Panc1 (cell line): ENCODE measurements at regions not wholly inside any gene's neighbourhood (a gene's known extent, or its start where the extent isn't known, plus 50 kb on each side); places are given as distances from the start of the nearest gene placed in this dataset.

Experiments used
- ATAC-seq: fragments of 200-7000 bp; cut with Tn5 transposase; 2 replicates; pipeline ENCODE4 v1.9.1; 2020; ENCODE audit warnings: mild to moderate bottlenecking, moderate library complexity
- BruUV-seq: library from RNA; stranded (reverse); fragments of 400-500 nt; replicated peaks from 2 replicates; lab custom pipeline; 2021; lab: Mats Ljungman, UMichigan
- CTCF ChIA-PET: fragments of 300-600 bp; sonication (Branson Sonifier 250); formaldehyde crosslinking; loops from one replicate; lab custom pipeline; 2022; ENCODE audit warnings: antibody characterized with exemption; lab: Charles Lee
- POLR2A ChIA-PET: fragments of 300-600 bp; sonication (Branson Sonifier 250); formaldehyde crosslinking; loops from one replicate; lab custom pipeline; 2022; ENCODE audit warnings: antibody characterized with exemption; lab: Charles Lee
- DNase-seq: peaks from one replicate; pipeline ENCODE4 v3.0.0-alpha.2; 2010; ENCODE audit warnings: low read depth, low spot score
- H3K27ac ChIP-seq: 2 replicates; pipeline ENCODE4 v1.5.1; 2011; ENCODE audit warnings: mild to moderate bottlenecking, low read length, inconsistent platforms
- H3K27me3 ChIP-seq: fragments of 200-500 bp; sonication (Bioruptor generic); 2 replicates; pipeline ENCODE4 v1.6.0; 2014; ENCODE audit warnings: low read length, inconsistent platforms; ENCODE audit not compliant: control insufficient read depth, insufficient read depth
- H3K36me3 ChIP-seq: fragments of 200-500 bp; sonication (Bioruptor generic); 2 replicates; pipeline ENCODE4 v1.5.1; 2014; ENCODE audit warnings: inconsistent platforms, mild to moderate bottlenecking, low read length, moderate library complexity; ENCODE audit not compliant: control insufficient read depth, insufficient read depth
- H3K4me1 ChIP-seq: 2 replicates; pipeline ENCODE4 v1.5.1; 2011; ENCODE audit warnings: inconsistent platforms, mild to moderate bottlenecking, low read length, moderate library complexity; ENCODE audit not compliant: control insufficient read depth, insufficient read depth
- H3K4me3 ChIP-seq, 2 experiments: 2 replicates each; pipeline ENCODE4 v1.5.1; 2011 to 2012; ENCODE audit warnings: low read depth in 2 of 2, low read length in 2 of 2, mild to moderate bottlenecking in 2 of 2, inconsistent platforms in 1 of 2, moderate library complexity in 1 of 2
- H3K9me3 ChIP-seq: fragments of 200-500 bp; sonication (Bioruptor generic); 2 replicates; pipeline ENCODE4 v1.5.1; 2014; ENCODE audit warnings: low read depth, mild to moderate bottlenecking, inconsistent platforms, low read length, moderate library complexity; ENCODE audit not compliant: control insufficient read depth, insufficient read depth
- POLR2AphosphoS5 ChIP-seq: IDR thresholded peaks from 2 replicates; pipeline ENCODE4 v1.6.1; 2012; ENCODE audit warnings: mild to moderate bottlenecking, low read depth, low read length, moderate library complexity
- SIN3A ChIP-seq: IDR thresholded peaks from 2 replicates; pipeline ENCODE4 v1.6.1; 2012; ENCODE audit warnings: low read depth, mild to moderate bottlenecking, low read length, moderate library complexity, borderline replicate concordance; ENCODE audit not compliant: insufficient read depth
- TCF7L2 ChIP-seq: IDR thresholded peaks from 2 replicates; pipeline ENCODE4 v1.6.1; 2011; ENCODE audit warnings: mild to moderate bottlenecking, low read depth, low read length, inconsistent platforms
- in situ Hi-C: cut with HindIII; loops from 2 replicates; pipeline ENCODE4 v1.10.0; 2016; ENCODE audit warnings: low sequenced_read_pairs, low pct_unique_long_range_greater_than_20kb
- intact Hi-C: fragments of 100-400 bp; cut with micrococcal nuclease; formaldehyde crosslinking; loops from one replicate; pipeline ENCODE4 v1.10.0; 2022; ENCODE audit not compliant: unreplicated experiment
- TF ChIP-seq, protein P1 (sequence below), 2 experiments: IDR thresholded peaks; 2 replicates each; pipeline ENCODE4 v1.6.1; 2011 to 2012; ENCODE audit warnings: low read depth in 2 of 2, control low read depth in 1 of 2, low read length in 1 of 2, mild to moderate bottlenecking in 1 of 2, moderate library complexity in 1 of 2; ENCODE audit not compliant: insufficient read depth in 1 of 2
- TF ChIP-seq, protein P2 (sequence below): fragments of 450-650 bp; IDR thresholded peaks from 2 replicates; pipeline ENCODE4 v1.5.1; 2017; ENCODE audit warnings: mild to moderate bottlenecking

DNA sequence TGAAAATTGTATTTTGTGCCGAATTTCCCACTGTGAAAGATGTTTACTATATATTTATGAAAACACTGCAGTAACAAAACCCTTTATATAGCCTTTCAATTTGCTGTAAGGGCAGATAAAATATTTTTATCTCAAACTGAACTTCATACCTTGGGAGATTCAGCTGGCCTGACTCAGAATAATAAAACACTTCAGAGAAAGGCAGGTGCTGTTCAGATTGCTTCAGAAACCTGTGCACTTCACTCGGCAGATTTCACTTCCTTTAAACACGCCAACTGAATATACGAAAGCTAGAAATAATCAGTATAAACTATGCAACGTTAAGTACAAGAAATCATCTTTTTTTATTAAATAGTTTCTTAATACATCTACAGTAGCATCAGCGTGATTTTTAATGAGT, 839.1 kb upstream of the RBFOX1 start:
- Histone ChIP-seq H3K27me3 (no peaks in the 10 kb centered on the region), H3K4me1 (no peaks in the 10 kb centered on the region), H3K4me3 (no peak overlapping the region), H3K36me3 (no peaks in the 10 kb centered on the region), H3K9me3 (no peaks in the 10 kb centered on the region), H3K27ac (no peak overlapping the region)
- intact Hi-C loops, result no loop called here
- BruUV-seq, result no TSS peak
- POLR2A ChIA-PET, result no interaction called here
- in situ Hi-C loops, result no loop called here
- CTCF ChIA-PET, result no interaction called here
- ATAC-seq (no peak), DNase-seq (no peak)
- TF ChIP-seq, protein P1, sequence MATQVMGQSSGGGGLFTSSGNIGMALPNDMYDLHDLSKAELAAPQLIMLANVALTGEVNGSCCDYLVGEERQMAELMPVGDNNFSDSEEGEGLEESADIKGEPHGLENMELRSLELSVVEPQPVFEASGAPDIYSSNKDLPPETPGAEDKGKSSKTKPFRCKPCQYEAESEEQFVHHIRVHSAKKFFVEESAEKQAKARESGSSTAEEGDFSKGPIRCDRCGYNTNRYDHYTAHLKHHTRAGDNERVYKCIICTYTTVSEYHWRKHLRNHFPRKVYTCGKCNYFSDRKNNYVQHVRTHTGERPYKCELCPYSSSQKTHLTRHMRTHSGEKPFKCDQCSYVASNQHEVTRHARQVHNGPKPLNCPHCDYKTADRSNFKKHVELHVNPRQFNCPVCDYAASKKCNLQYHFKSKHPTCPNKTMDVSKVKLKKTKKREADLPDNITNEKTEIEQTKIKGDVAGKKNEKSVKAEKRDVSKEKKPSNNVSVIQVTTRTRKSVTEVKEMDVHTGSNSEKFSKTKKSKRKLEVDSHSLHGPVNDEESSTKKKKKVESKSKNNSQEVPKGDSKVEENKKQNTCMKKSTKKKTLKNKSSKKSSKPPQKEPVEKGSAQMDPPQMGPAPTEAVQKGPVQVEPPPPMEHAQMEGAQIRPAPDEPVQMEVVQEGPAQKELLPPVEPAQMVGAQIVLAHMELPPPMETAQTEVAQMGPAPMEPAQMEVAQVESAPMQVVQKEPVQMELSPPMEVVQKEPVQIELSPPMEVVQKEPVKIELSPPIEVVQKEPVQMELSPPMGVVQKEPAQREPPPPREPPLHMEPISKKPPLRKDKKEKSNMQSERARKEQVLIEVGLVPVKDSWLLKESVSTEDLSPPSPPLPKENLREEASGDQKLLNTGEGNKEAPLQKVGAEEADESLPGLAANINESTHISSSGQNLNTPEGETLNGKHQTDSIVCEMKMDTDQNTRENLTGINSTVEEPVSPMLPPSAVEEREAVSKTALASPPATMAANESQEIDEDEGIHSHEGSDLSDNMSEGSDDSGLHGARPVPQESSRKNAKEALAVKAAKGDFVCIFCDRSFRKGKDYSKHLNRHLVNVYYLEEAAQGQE (IDR thresholded peaks at IDR 0.05; ENCODE audit: insufficient read depth in 1 of 2, low read depth in 2 of 2, low read length in 1 of 2), result no peak
- no peak for TF ChIP-seq SIN3A
- TF ChIP-seq TCF7L2, result no peak
- TF ChIP-seq POLR2AphosphoS5, result no peak
- TF ChIP-seq, protein P2, sequence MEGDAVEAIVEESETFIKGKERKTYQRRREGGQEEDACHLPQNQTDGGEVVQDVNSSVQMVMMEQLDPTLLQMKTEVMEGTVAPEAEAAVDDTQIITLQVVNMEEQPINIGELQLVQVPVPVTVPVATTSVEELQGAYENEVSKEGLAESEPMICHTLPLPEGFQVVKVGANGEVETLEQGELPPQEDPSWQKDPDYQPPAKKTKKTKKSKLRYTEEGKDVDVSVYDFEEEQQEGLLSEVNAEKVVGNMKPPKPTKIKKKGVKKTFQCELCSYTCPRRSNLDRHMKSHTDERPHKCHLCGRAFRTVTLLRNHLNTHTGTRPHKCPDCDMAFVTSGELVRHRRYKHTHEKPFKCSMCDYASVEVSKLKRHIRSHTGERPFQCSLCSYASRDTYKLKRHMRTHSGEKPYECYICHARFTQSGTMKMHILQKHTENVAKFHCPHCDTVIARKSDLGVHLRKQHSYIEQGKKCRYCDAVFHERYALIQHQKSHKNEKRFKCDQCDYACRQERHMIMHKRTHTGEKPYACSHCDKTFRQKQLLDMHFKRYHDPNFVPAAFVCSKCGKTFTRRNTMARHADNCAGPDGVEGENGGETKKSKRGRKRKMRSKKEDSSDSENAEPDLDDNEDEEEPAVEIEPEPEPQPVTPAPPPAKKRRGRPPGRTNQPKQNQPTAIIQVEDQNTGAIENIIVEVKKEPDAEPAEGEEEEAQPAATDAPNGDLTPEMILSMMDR, result no peak

DNA sequence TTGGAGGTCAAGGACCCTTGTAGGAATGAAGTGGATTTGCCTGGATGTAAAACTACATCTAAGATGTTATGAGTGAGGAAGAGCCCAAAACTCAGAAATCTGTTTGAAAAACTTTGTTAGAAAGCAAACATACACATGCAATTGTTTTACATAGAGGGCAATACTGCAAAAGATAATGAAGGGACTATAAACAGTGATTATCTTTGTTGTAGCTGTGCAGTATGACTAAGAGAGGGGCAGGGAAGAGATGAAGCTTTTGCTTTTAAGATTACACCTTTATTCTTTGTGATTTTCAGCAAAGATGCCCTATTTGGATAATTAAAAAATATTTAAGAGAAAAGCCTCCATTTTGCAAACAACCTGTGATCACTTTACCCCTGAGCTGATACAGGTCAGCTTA, 839.9 kb upstream of the RBFOX1 start:
- Histone ChIP-seq H3K27ac (no peak overlapping the region), H3K36me3 (no peaks in the 10 kb centered on the region), H3K4me1 (no peaks in the 10 kb centered on the region), H3K27me3 (no peaks in the 10 kb centered on the region), H3K4me3 (no peak overlapping the region), H3K9me3 (no peaks in the 10 kb centered on the region)
- ChIA-PET CTCF (no interaction called here), POLR2A (no interaction called here)
- TF ChIP-seq, protein P2, result no peak
- TF ChIP-seq, protein P1 (IDR thresholded peaks at IDR 0.05; ENCODE audit: insufficient read depth in 1 of 2, low read depth in 2 of 2, low read length in 1 of 2), result no peak
- TF ChIP-seq TCF7L2 (no peak), SIN3A (no peak), POLR2AphosphoS5 (no peak)
- DNase-seq (no peak), ATAC-seq (no peak)
- intact Hi-C loops (no loop called here), in situ Hi-C loops (no loop called here)
- no TSS peak for BruUV-seq
